ENCODE measurements at regions not wholly inside any gene's neighbourhood (a gene's known extent, or its start where the extent isn't known, plus 50 kb on each side); places are given as distances from the start of the nearest gene placed in this dataset.

DNA sequence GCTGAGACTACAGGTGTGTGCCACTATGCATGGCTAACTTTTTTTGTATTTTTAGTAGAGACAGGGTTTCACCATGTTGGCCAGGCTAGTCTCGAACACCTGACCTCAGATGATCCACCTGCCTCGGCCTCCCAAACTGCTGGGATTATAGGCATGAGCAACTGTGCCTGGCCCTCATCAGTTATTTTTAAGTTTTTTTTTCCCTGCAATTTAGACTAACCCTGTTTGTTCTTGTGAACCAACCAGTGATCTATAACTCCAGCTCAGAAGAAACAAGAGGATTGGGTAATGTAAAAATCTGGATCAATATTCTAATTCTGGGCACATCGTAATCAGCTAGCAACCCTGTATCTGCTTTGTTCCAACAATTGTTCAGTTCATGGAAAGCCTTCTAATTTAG, 155.7 kb downstream of the NXNL2 start:
- no peak overlapping the region for H3K9ac ChIP-seq
- H3K36me3 ChIP-seq, result no peaks in the 10 kb centered on the region
- no peaks in the 10 kb centered on the region for H3K27me3 ChIP-seq
- H3K9me3 ChIP-seq, result peaks cover 48% of the 10 kb centered on the region
- H3K4me3 ChIP-seq, result no peak overlapping the region
- no peaks in the 10 kb centered on the region for H4K20me1 ChIP-seq
- no peak overlapping the region for H3K27ac ChIP-seq
- peaks cover 17% of the 10 kb centered on the region for H3K4me1 ChIP-seq
- no peak for TF ChIP-seq Cebpa-rat (IDR thresholded peaks at IDR 0.05)
- H3K4me2 ChIP-seq, result no peak overlapping the region

DNA sequence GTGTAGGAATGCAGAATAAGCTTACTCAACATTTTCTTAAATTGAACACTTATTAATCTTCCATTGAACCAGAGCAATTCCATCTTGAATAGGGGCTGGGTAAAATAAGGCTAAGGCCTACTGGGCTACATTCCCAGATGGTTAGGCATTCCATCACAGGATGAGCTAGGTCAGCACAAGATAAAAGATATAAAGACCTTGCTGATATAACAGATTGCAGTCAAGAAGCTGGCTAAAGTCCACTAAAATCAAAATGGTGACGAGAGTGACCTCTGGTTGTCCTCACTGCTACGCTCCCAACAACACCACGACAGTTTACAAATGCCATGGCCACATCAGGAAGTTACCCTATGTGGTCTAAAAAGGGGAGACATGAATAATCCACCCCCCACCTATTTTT, 156.1 kb downstream of the NXNL2 start:
- TF ChIP-seq Cebpa-rat (IDR thresholded peaks at IDR 0.05), result no peak
- Histone ChIP-seq H3K27ac (no peak overlapping the region), H3K9ac (no peak overlapping the region)

DNA sequence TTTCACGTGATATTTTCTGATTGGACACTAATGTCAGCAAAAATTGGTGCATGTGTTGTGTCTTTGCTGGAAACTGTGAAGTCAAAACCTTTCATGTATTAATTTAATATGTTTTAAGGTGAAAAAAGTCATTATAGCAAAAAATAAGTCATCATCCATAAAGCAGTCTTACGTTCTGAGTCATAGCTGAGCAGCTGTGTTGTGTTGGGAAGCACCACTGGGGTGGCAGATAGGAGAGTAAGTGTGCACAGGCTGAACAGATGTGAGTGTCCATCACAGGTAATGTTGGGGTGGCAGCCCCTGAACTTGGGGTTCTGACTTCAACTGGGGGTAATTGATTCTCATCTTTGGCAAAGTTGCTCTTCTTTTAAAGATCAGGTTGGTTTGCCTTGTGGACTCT, 156.8 kb downstream of the NXNL2 start:
- no peak overlapping the region for H3K4me3 ChIP-seq
- H3K4me1 ChIP-seq, result peaks cover 17% of the 10 kb centered on the region
- H3K9me3 ChIP-seq, result peaks cover 42% of the 10 kb centered on the region
- H3K27me3 ChIP-seq, result no peaks in the 10 kb centered on the region
- H4K20me1 ChIP-seq, result no peaks in the 10 kb centered on the region
- no peak for TF ChIP-seq Cebpa-rat (IDR thresholded peaks at IDR 0.05)
- no peaks in the 10 kb centered on the region for H3K36me3 ChIP-seq
- H3K27ac ChIP-seq, result no peak overlapping the region
- no peak overlapping the region for H3K9ac ChIP-seq
- H3K4me2 ChIP-seq, result no peak overlapping the region

More for the DNA sequence above, 156.1 kb downstream of the NXNL2 start:
- Histone ChIP-seq H3K4me3 (no peak overlapping the region), H3K9me3 (peaks cover 44% of the 10 kb centered on the region), H3K4me1 (peaks cover 17% of the 10 kb centered on the region), H3K4me2 (no peak overlapping the region), H3K27me3 (no peaks in the 10 kb centered on the region), H3K36me3 (no peaks in the 10 kb centered on the region), H4K20me1 (no peaks in the 10 kb centered on the region)

DNA sequence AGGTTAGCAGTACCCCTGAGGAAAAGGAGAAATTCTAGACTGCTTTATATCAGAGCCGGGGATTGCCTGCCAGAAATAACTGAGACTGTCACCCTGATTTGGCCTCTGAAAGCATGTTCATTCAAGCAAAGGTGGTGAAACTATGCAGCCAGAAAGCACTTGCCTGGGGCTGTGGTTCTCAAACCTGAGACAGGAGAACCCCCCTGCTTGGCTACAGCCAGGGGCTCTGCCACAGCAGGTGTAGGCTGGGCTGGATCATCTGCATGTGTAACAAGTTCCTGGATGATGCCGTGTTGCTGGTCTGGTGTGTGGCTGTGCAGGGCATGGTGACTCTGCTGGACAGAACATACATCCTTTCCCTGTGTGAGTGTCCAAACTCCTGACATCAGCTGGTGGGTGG, 157.8 kb downstream of the NXNL2 start:
- Histone ChIP-seq H3K36me3 (no peaks in the 10 kb centered on the region), H3K27ac (no peak overlapping the region), H4K20me1 (no peaks in the 10 kb centered on the region), H3K27me3 (no peaks in the 10 kb centered on the region), H3K4me2 (no peak overlapping the region), H3K9ac (no peak overlapping the region), H3K9me3 (peaks cover 38% of the 10 kb centered on the region), H3K4me3 (no peak overlapping the region), H3K4me1 (peaks cover 19% of the 10 kb centered on the region)
- TF ChIP-seq Cebpa-rat (IDR thresholded peaks at IDR 0.05), result no peak

DNA sequence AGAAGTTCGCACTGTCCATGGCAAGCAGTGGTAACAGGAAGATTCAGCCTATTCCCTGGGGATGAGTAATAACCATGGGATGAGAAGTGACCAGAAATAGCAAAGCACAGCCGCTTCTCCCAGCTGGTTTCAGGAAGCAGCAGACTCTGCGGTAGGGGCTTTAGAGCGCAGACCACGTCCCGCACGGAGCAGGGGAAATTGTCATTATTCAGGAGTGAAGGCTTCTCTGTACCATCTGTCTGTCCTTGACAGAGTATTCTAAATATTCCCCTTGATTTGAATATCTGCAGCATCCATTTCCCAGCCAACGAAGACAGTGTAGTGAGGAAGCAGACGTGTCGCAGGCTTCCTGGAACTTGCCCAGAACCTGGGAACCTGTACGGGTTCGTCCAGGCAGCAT, 159.6 kb downstream of the NXNL2 start:
- Histone ChIP-seq H3K27ac (no peak overlapping the region), H3K36me3 (no peaks in the 10 kb centered on the region), H3K4me3 (no peak overlapping the region), H3K9ac (no peak overlapping the region), H3K4me1 (peaks cover 35% of the 10 kb centered on the region), H3K27me3 (no peaks in the 10 kb centered on the region), H3K9me3 (peaks cover 40% of the 10 kb centered on the region), H3K4me2 (peak overlapping the region; percentile 45), H4K20me1 (no peaks in the 10 kb centered on the region)
- no peak for TF ChIP-seq Cebpa-rat (IDR thresholded peaks at IDR 0.05)

DNA sequence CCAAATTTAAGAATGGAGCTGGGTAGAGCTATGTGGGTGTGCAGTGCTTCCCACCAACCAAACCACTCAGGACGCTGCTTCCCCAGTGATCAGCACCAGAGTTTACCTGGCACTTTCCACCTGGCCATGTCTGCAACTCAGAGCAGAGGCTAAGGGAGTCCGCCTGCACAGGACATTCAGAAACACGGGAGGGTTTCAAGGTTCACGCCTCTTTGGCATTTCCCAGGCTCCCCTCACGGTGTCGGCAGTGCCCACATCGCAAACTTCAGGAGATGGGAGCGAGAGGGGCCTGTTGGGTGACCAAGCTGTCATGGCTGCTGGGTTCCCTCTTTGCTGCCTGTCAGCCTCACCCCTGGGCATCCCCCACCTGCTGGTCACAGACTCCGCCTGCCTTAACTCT, 161.5 kb downstream of the NXNL2 start:
- Histone ChIP-seq H3K4me3 (no peak overlapping the region), H3K9me3 (peaks cover 34% of the 10 kb centered on the region), H3K4me2 (no peak overlapping the region), H3K36me3 (no peaks in the 10 kb centered on the region), H4K20me1 (no peaks in the 10 kb centered on the region), H3K4me1 (peaks cover 35% of the 10 kb centered on the region), H3K27ac (no peak overlapping the region), H3K27me3 (no peaks in the 10 kb centered on the region), H3K9ac (no peak overlapping the region)
- TF ChIP-seq Cebpa-rat (IDR thresholded peaks at IDR 0.05), result no peak

DNA sequence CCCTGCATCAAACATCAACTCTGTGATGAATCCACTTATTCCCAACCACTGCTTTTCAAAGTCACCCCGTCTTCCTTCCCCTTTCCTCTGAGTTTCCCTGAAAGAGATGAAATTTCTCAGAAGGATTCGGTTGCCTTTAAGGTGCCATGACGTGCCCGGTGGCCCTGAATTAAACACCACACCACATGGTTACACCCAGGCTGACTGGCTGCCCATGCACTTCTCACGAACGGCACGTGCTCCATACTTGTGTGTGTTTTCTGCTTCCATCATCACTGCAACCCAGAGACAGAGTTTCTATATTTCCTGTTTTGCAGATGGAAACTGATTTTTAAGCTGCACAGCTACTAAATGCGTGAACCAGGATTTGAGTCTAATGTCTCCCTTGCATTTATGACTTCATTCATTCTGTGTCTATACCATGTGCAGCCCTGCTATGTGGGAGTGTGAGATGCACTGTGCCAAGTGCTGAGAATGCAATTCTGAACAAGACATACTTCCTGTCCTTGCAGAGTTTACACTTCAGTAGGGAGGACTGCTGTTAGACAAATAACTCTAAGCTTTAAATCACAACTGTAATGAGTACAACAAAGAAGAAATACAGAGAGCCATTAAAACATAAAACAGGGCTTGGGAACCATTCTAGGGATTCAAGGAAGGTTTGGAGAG, 162.9 kb downstream of the NXNL2 start:
- Histone ChIP-seq H4K20me1 (no peaks in the 10 kb centered on the region), H3K27ac (no peak overlapping the region), H3K4me1 (peaks cover 39% of the 10 kb centered on the region), H3K4me3 (no peak overlapping the region), H3K4me2 (no peak overlapping the region), H3K36me3 (no peaks in the 10 kb centered on the region), H3K9ac (no peak overlapping the region), H3K27me3 (no peaks in the 10 kb centered on the region), H3K9me3 (peaks cover 24% of the 10 kb centered on the region)
- TF ChIP-seq Cebpa-rat (IDR thresholded peaks at IDR 0.05), result no peak

DNA sequence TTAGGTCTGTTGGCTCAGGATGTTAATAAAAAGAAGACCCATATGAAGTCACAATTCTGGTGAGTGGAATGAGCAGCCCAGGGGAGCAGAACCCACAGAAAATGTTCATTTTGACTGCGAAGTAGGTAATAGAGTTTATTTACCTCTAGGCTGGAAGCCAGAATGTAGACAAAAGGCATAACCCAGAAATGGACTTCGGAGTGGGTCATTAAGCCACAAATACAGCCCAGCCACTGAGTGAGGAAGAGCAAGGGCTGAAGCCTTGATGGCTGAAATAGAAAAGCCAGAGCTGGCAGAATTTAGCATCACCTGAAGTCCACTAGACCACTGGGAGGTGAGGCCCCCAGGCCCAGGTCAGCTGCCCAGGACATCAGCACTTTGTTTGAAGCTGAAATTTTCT, 168.0 kb downstream of the NXNL2 start:
- Histone ChIP-seq H3K27me3 (no peaks in the 10 kb centered on the region), H3K9me3 (peaks cover 21% of the 10 kb centered on the region), H3K9ac (no peak overlapping the region), H3K4me1 (peaks cover 33% of the 10 kb centered on the region), H4K20me1 (no peaks in the 10 kb centered on the region), H3K4me2 (no peak overlapping the region), H3K27ac (no peak overlapping the region), H3K4me3 (no peak overlapping the region), H3K36me3 (no peaks in the 10 kb centered on the region)
- TF ChIP-seq Cebpa-rat (IDR thresholded peaks at IDR 0.05), result no peak

DNA sequence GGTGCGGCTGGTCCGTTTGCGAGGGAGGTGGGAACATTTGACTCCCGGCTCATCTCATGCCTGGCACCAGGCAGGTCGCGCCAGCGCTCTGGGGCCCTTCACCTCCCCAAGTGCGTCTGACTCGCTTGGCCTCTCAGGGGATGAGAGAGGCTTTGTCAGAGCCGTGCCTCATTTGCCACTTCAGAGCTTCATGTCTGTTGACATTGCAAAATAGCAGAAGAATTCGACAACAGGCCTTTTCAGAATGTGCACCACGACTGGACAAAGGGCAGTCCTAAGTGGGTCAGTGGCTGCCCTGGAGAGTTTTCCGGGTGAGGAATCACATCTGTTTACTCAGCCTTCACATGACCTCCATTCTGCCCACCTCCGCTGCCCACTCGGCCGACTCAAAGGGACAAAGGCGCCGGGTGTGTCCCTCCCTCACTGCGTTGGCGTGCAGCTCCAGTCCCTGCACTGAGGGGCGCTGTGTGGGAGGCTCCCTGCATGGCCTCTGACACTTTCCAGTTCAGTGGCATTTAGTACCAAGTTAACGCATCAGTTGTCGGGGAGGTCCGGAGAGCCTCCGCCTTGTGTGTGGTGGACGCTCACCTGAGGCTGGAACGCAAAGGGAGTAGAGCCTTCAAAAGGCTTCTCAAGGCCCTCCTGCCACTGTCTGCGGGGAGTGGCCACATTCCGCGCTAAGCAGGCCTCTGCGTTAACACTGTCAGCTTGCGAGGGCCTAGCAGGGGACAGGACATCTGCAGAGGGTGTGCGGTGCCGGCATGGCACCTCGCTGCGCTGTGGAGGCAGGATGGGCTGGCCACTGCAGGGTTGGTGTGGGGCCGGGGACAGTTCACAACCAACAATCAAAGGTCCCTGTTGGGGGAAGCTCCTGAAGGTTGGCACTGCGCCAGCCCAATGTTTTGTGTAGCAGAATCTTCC, 171.5 kb downstream of the NXNL2 start:
- H3K4me1 ChIP-seq, result peaks cover 19% of the 10 kb centered on the region
- H3K4me3 ChIP-seq, result no peak overlapping the region
- TF ChIP-seq Cebpa-rat (IDR thresholded peaks at IDR 0.05), result no peak

DNA sequence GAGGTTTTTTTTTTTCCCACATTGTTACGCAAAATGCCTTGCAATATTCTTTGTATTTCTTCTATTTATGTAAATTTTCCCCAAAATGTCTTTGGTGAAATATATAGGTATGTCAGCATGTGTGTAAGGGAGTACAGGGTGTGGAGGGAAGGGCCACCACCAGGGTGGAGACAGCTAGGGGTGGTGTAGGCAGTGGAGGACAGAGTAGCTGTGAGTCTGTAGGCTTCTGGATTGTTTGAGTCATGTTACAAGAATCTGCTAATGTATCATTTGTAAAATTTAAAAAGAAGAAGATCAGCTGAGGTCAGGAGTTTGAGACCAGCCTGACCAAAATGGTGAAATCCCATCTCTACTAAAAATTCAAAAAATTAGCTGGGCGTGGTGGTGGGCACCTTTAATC, 175.5 kb downstream of the NXNL2 start:
- TF ChIP-seq Cebpa-rat (IDR thresholded peaks at IDR 0.05), result no peak
- Histone ChIP-seq H3K4me2 (no peak overlapping the region), H3K4me1 (no peaks in the 10 kb centered on the region), H3K4me3 (no peak overlapping the region), H3K27me3 (no peaks in the 10 kb centered on the region), H3K36me3 (no peaks in the 10 kb centered on the region), H3K27ac (no peak overlapping the region), H3K9ac (no peak overlapping the region), H3K9me3 (peaks cover 10% of the 10 kb centered on the region; the same call in 1 of the 2 replicates), H4K20me1 (no peaks in the 10 kb centered on the region)

More for the DNA sequence above, 171.5 kb downstream of the NXNL2 start:
- no peak overlapping the region for H3K4me2 ChIP-seq
- H3K27me3 ChIP-seq, result no peaks in the 10 kb centered on the region
- no peak overlapping the region for H3K27ac ChIP-seq
- no peak overlapping the region for H3K9ac ChIP-seq
- H3K9me3 ChIP-seq, result 0 out of 2 replicates have a peak, but pooled peaks cover 7% of the 10 kb centered on the region
- H3K36me3 ChIP-seq, result no peaks in the 10 kb centered on the region
- H4K20me1 ChIP-seq, result no peaks in the 10 kb centered on the region
